GM12878 (cell line): ENCODE measurements at regions not wholly inside any gene's neighbourhood (a gene's known extent, or its start where the extent isn't known, plus 50 kb on each side); places are given as distances from the start of the nearest gene placed in this dataset.

Source experiments
- ATAC-seq: fragments of 200-7000 bp; cut with Tn5 transposase; 3 replicates; pipeline ENCODE4 v1.9.1; 2020; ENCODE audit warnings: mild to moderate bottlenecking, moderate library complexity
- BruUV-seq: library from RNA; stranded (reverse); fragments of 400-500 nt; replicated peaks from 2 replicates; lab custom pipeline; 2021; lab: Mats Ljungman, UMichigan
- CTCF ChIA-PET: fragments of 300-600 bp; sonication (Branson Sonifier 250); formaldehyde crosslinking; extraction: SDS; loops from one replicate; lab custom pipeline; 2021; ENCODE audit warnings: inconsistent platforms; lab: Yijun Ruan, JAX
- POLR2A ChIA-PET: fragments of 350-600 bp; formaldehyde crosslinking; extraction: SDS; loops from one replicate; lab custom pipeline; 2021; ENCODE audit warnings: inconsistent platforms; lab: Charles Lee
- RAD21 ChIA-PET: fragments of 300-600 bp; sonication (Branson Sonifier 250); formaldehyde crosslinking; loops from one replicate; lab custom pipeline; 2023; ENCODE audit warnings: antibody characterized with exemption; ENCODE audit not compliant: unreplicated experiment; lab: Charles Lee
- SMC1A ChIA-PET: fragments of 300-600 bp; sonication (Branson Sonifier 250); formaldehyde crosslinking; loops from one replicate; lab custom pipeline; 2023; ENCODE audit not compliant: unreplicated experiment, uncharacterized antibody; lab: Charles Lee
- DNase-seq: peaks from one replicate; pipeline ENCODE4 v3.0.0-alpha.2; 2011; ENCODE audit warnings: low read depth, low spot score
- FAIRE-seq: peaks from 3 replicates; lab custom pipeline; 2011; peaks lifted over from hg19 to GRCh38; lab: Jason Lieb, UNC
- H2AFZ ChIP-seq: 2 replicates; pipeline ENCODE4 v1.6.0; 2011; ENCODE audit warnings: low read depth, low read length, control low read depth; ENCODE audit not compliant: control insufficient read depth
- H3K27ac ChIP-seq: 2 replicates; pipeline ENCODE4 v1.5.1; 2011; ENCODE audit warnings: control low read depth; ENCODE audit not compliant: control insufficient read depth, insufficient read depth
- H3K27me3 ChIP-seq, 2 experiments: replicated peaks in 1 of 2; 2 replicates each; pipeline versions ENCODE4 v1.6.0 to v1.6.1; 2011; ENCODE audit warnings: low read length in 1 of 2; ENCODE audit not compliant: control insufficient read depth in 2 of 2, insufficient read depth in 2 of 2
- H3K36me3 ChIP-seq, 2 experiments: 2 replicates each; pipeline ENCODE4 v1.5.1; 2011; ENCODE audit warnings: low read length in 1 of 2; ENCODE audit not compliant: control insufficient read depth in 2 of 2, insufficient read depth in 2 of 2
- H3K4me1 ChIP-seq: 2 replicates; pipeline ENCODE4 v1.6.1; 2011; ENCODE audit warnings: mild to moderate bottlenecking, low read length, moderate library complexity, mixed read lengths; ENCODE audit not compliant: control insufficient read depth, insufficient read depth
- H3K4me2 ChIP-seq: 2 replicates; pipeline ENCODE4 v1.6.0; 2011; ENCODE audit warnings: control low read depth; ENCODE audit not compliant: control insufficient read depth, insufficient read depth
- H3K4me3 ChIP-seq: fragments of 200-600 bp; sonication (generic); 2 replicates; pipeline ENCODE4 v1.5.1; 2016
- H3K79me2 ChIP-seq: 2 replicates; pipeline ENCODE4 v1.6.0; 2011; ENCODE audit warnings: low read length; ENCODE audit not compliant: control insufficient read depth, insufficient read depth
- H3K9ac ChIP-seq: 2 replicates; pipeline ENCODE4 v1.8.0; 2011; ENCODE audit warnings: low read length, control low read depth, mixed read lengths; ENCODE audit not compliant: control insufficient read depth, insufficient read depth
- H3K9me3 ChIP-seq: replicated peaks from 3 replicates; pipeline ENCODE4 v1.5.1; 2011; ENCODE audit warnings: mild to moderate bottlenecking, low read length; ENCODE audit not compliant: control insufficient read depth, insufficient read depth
- H4K20me1 ChIP-seq: 2 replicates; pipeline ENCODE4 v1.6.0; 2011; ENCODE audit not compliant: control insufficient read depth, insufficient read depth
- CHD4 ChIP-seq: fragments of 200-600 bp; sonication (generic); IDR thresholded peaks from 2 replicates; pipeline ENCODE4 v1.6.1; 2016; ENCODE audit warnings: mild to moderate bottlenecking
- IRF5 ChIP-seq: fragments of 450-650 bp; IDR thresholded peaks from 2 replicates; pipeline ENCODE4 v1.6.1; 2017; ENCODE audit warnings: borderline replicate concordance
- KDM1A ChIP-seq: fragments of 200-600 bp; sonication (generic); IDR thresholded peaks from 2 replicates; pipeline ENCODE4 v1.6.1; 2016; ENCODE audit warnings: borderline replicate concordance
- MEF2A ChIP-seq: IDR thresholded peaks from 2 replicates; pipeline ENCODE4 v1.6.1; 2011; ENCODE audit warnings: low read depth, mild to moderate bottlenecking, low read length, moderate library complexity; ENCODE audit not compliant: insufficient read depth
- NR2C1 ChIP-seq: fragments of 450-650 bp; IDR thresholded peaks from 2 replicates; pipeline ENCODE4 v1.6.1; 2017; ENCODE audit warnings: antibody characterized with exemption, mild to moderate bottlenecking, moderate library complexity
- PAX5 ChIP-seq: IDR thresholded peaks from 2 replicates; pipeline ENCODE4 v1.6.1; 2011; ENCODE audit warnings: low read depth, low read length, borderline replicate concordance
- POLR2AphosphoS5 ChIP-seq: IDR thresholded peaks from 2 replicates; pipeline ENCODE4 v1.6.1; 2011; ENCODE audit warnings: mild to moderate bottlenecking, low read length, inconsistent platforms
- POU2F2 ChIP-seq: IDR thresholded peaks from 3 replicates; pipeline ENCODE4 v1.6.1; 2011; ENCODE audit warnings: low read depth, mild to moderate bottlenecking, low read length, borderline replicate concordance
- SMC3 ChIP-seq: IDR thresholded peaks from 2 replicates; pipeline ENCODE4 v1.6.1; 2011; ENCODE audit warnings: low read length, improper control_type of control experiment, borderline replicate concordance
- WGBS: methylation state at CpG from one replicate; pipeline ENCODE4 v1.1.6; 2016; ENCODE audit warnings: low lambda C conversion rate; ENCODE audit not compliant: insufficient replicate concordance, insufficient coverage; ENCODE audit errors: missing lambda C conversion rate; 5-methylcytosine and 5-hydroxymethylcytosine counted together
- in situ Hi-C: fragments of 300-500 bp; cut with MboI; formaldehyde crosslinking; loops from 9 replicates; pipeline ENCODE4 v1.14.3; 2018; ENCODE audit warnings: mixed read lengths
- intact Hi-C: fragments of 100-400 bp; cut with micrococcal nuclease; formaldehyde crosslinking; loops from one replicate; pipeline ENCODE4 v1.14.2; 2022; ENCODE audit not compliant: unreplicated experiment
- TF ChIP-seq, protein P1 (sequence below), 3 experiments: IDR thresholded peaks in 2 of 3; conservative IDR thresholded peaks in 1 of 3; 2 replicates each; pipeline ENCODE4 v1.5.1; 2011; ENCODE audit warnings: low read depth in 3 of 3, low read length in 3 of 3, mild to moderate bottlenecking in 3 of 3, control low read depth in 2 of 3, moderate library complexity in 2 of 3, inconsistent platforms in 1 of 3, mixed read lengths in 1 of 3; ENCODE audit not compliant: control insufficient read depth in 2 of 3, insufficient read depth in 1 of 3; ENCODE audit errors: extremely low read depth in 1 of 3
- TF ChIP-seq, protein P2 (sequence below): fragments of 450-650 bp; formaldehyde crosslinking; IDR thresholded peaks from 2 replicates; pipeline ENCODE4 v1.4.0; 2022; ENCODE audit warnings: mild to moderate bottlenecking, moderate library complexity

GRCh38 chr11:45000918-45001317, 50.2 kb upstream of the TP53I11 start:
- H3K36me3 ChIP-seq, result no peaks in the 10 kb centered on the region
- ChIA-PET SMC1A (no interaction called here), POLR2A (no interaction called here), CTCF (no interaction called here), RAD21 (no interaction called here)
- H3K9me3 ChIP-seq, result no peaks in the 10 kb centered on the region
- no peaks in the 10 kb centered on the region for H3K79me2 ChIP-seq
- H3K27ac ChIP-seq, result no peak overlapping the region
- 42% methylated on average over 4 of the region's 4 CpGs for WGBS
- H3K4me2 ChIP-seq, result no peak overlapping the region
- in situ Hi-C loops, result no loop called here
- no peaks in the 10 kb centered on the region for H3K4me1 ChIP-seq
- intact Hi-C loops, result no loop called here
- no peaks in the 10 kb centered on the region for H4K20me1 ChIP-seq
- TF ChIP-seq SMC3, result no peak
- no peak for TF ChIP-seq MEF2A
- no peak for TF ChIP-seq POLR2AphosphoS5
- no peak for TF ChIP-seq NR2C1
- TF ChIP-seq IRF5, result no peak
- TF ChIP-seq, protein P1, sequence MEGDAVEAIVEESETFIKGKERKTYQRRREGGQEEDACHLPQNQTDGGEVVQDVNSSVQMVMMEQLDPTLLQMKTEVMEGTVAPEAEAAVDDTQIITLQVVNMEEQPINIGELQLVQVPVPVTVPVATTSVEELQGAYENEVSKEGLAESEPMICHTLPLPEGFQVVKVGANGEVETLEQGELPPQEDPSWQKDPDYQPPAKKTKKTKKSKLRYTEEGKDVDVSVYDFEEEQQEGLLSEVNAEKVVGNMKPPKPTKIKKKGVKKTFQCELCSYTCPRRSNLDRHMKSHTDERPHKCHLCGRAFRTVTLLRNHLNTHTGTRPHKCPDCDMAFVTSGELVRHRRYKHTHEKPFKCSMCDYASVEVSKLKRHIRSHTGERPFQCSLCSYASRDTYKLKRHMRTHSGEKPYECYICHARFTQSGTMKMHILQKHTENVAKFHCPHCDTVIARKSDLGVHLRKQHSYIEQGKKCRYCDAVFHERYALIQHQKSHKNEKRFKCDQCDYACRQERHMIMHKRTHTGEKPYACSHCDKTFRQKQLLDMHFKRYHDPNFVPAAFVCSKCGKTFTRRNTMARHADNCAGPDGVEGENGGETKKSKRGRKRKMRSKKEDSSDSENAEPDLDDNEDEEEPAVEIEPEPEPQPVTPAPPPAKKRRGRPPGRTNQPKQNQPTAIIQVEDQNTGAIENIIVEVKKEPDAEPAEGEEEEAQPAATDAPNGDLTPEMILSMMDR (IDR thresholded peaks at IDR 0.05 in 2 of 3, conservative IDR thresholded peaks at IDR 0.05 in 1 of 3; ENCODE audit: control insufficient read depth in 2 of 3, extremely low read depth in 1 of 3, insufficient read depth in 1 of 3, low read depth in 3 of 3, low read length in 3 of 3), result no peak
- no peak for TF ChIP-seq POU2F2
- no peak for TF ChIP-seq PAX5
- TF ChIP-seq, protein P2, sequence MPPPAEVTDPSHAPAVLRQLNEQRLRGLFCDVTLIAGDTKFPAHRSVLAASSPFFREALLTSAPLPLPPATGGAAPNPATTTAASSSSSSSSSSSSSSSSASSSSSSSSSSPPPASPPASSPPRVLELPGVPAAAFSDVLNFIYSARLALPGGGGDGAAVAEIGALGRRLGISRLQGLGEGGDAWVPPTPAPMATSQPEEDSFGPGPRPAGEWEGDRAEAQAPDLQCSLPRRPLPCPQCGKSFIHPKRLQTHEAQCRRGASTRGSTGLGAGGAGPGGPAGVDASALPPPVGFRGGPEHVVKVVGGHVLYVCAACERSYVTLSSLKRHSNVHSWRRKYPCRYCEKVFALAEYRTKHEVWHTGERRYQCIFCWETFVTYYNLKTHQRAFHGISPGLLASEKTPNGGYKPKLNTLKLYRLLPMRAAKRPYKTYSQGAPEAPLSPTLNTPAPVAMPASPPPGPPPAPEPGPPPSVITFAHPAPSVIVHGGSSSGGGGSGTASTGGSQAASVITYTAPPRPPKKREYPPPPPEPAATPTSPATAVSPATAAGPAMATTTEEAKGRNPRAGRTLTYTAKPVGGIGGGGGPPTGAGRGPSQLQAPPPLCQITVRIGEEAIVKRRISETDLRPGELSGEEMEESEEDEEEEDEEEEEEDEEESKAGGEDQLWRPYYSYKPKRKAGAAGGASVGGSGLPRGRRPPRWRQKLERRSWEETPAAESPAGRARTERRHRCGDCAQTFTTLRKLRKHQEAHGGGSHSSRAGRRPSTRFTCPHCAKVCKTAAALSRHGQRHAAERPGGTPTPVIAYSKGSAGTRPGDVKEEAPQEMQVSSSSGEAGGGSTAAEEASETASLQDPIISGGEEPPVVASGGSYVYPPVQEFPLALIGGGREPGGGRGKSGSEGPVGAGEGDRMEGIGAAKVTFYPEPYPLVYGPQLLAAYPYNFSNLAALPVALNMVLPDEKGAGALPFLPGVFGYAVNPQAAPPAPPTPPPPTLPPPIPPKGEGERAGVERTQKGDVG (CRISPR knock-in tag), result no peak
- no peak for TF ChIP-seq KDM1A
- TF ChIP-seq CHD4, result no peak
- no peak overlapping the region for H3K9ac ChIP-seq
- FAIRE-seq (no peak), DNase-seq (no peak), ATAC-seq (no peak)
- no peak overlapping the region for H3K4me3 ChIP-seq
- no peak overlapping the region for H2AFZ ChIP-seq
- no peaks in the 10 kb centered on the region for H3K27me3 ChIP-seq
- no TSS peak for BruUV-seq
